Endothelial cell of umbilical vein (primary cell): ENCODE measurements at regions not wholly inside any gene's neighbourhood (a gene's known extent, or its start where the extent isn't known, plus 50 kb on each side); places are given as distances from the start of the nearest gene placed in this dataset.

Experiments
- BruUV-seq: library from RNA; stranded (reverse); fragments of 400-500 nt; replicated peaks from 2 replicates; lab custom pipeline; 2021; lab: Mats Ljungman, UMichigan
- CTCF ChIA-PET: fragments of 300-600, 350-600 bp; sonication (Branson Sonifier 250); formaldehyde crosslinking; loops from one replicate; lab custom pipeline; 2021; ENCODE audit warnings: antibody characterized with exemption, inconsistent platforms; lab: Charles Lee
- POLR2A ChIA-PET: fragments of 300-600, 350-600 bp; sonication (Branson Sonifier 250); formaldehyde crosslinking; loops from one replicate; lab custom pipeline; 2021; ENCODE audit warnings: antibody characterized with exemption, inconsistent platforms; lab: Charles Lee
- DNase-seq: peaks from one replicate; pipeline ENCODE4 v3.0.0-alpha.2; 2011; ENCODE audit warnings: low read depth, low spot score
- FAIRE-seq: peaks from 2 replicates; lab custom pipeline; 2011; peaks lifted over from hg19 to GRCh38; lab: Jason Lieb, UNC
- H2AFZ ChIP-seq: 2 replicates; pipeline ENCODE4 v1.6.0; 2012; ENCODE audit warnings: low read depth, low read length, control low read depth, inconsistent platforms
- H3K27ac ChIP-seq: 2 replicates; pipeline ENCODE4 v1.5.1; 2011; ENCODE audit warnings: low read depth, mild to moderate bottlenecking, control low read depth, low read length, moderate library complexity; ENCODE audit not compliant: insufficient read depth
- H3K27me3 ChIP-seq, 2 experiments: 2 replicates each; pipeline versions ENCODE4 v1.6.0 to v1.6.1; 2011; ENCODE audit warnings: low read length in 2 of 2, mixed read lengths in 1 of 2; ENCODE audit not compliant: control insufficient read depth in 2 of 2, insufficient read depth in 2 of 2
- H3K36me3 ChIP-seq, 2 experiments: 2 replicates in 1 of 2; 3 replicates in 1 of 2; pipeline ENCODE4 v1.5.1; 2011; ENCODE audit warnings: low read length in 2 of 2, mild to moderate bottlenecking in 1 of 2, moderate library complexity in 1 of 2; ENCODE audit not compliant: control insufficient read depth in 2 of 2, insufficient read depth in 2 of 2; ENCODE audit errors: extremely low read depth in 1 of 2
- H3K4me1 ChIP-seq: 3 replicates; pipeline ENCODE4 v1.5.1; 2011; ENCODE audit warnings: mild to moderate bottlenecking, low read length; ENCODE audit not compliant: control insufficient read depth, insufficient read depth; ENCODE audit errors: extremely low read depth
- H3K4me2 ChIP-seq: 2 replicates; pipeline ENCODE4 v1.6.1; 2011; ENCODE audit warnings: low read length, control low read depth, mixed read lengths; ENCODE audit not compliant: insufficient read depth
- H3K4me3 ChIP-seq, 3 experiments: fragments of 200-600 bp in 1 of 3; sonication (generic), shearing (Covaris generic) in 1 of 3; replicated peaks in 1 of 3; 2 replicates each; pipeline ENCODE4 v1.5.1; 2011 to 2016; ENCODE audit warnings: control low read depth in 3 of 3, low read length in 3 of 3, mild to moderate bottlenecking in 2 of 3, inconsistent platforms in 1 of 3, low read depth in 1 of 3, moderate library complexity in 1 of 3; ENCODE audit not compliant: insufficient read depth in 1 of 3
- H3K79me2 ChIP-seq: 2 replicates; pipeline ENCODE4 v1.6.0; 2012; ENCODE audit warnings: low read length, inconsistent platforms; ENCODE audit not compliant: control insufficient read depth, insufficient read depth
- H3K9ac ChIP-seq: replicated peaks from 2 replicates; pipeline ENCODE3; 2011; ENCODE audit warnings: low read length, control low read depth; ENCODE audit not compliant: insufficient read depth; ENCODE audit errors: extremely low read depth
- H3K9me1 ChIP-seq: replicated peaks from 3 replicates; pipeline ENCODE4 v1.6.0; 2011; ENCODE audit warnings: mild to moderate bottlenecking, low read length; ENCODE audit not compliant: control insufficient read depth, insufficient read depth; ENCODE audit errors: extremely low read depth
- H3K9me3 ChIP-seq: replicated peaks from 2 replicates; pipeline ENCODE4 v1.5.1; 2012; ENCODE audit warnings: low read length, inconsistent platforms; ENCODE audit not compliant: control insufficient read depth, insufficient read depth
- H4K20me1 ChIP-seq: replicated peaks from 2 replicates; pipeline ENCODE3; 2011; ENCODE audit warnings: mild to moderate bottlenecking, low read length; ENCODE audit not compliant: control insufficient read depth, insufficient read depth; ENCODE audit errors: extremely low read depth
- EZH2 ChIP-seq: IDR thresholded peaks from 2 replicates; pipeline ENCODE4 v1.6.1; 2012; ENCODE audit warnings: borderline replicate concordance, low read depth, mild to moderate bottlenecking, moderate library complexity, low read length, inconsistent platforms; ENCODE audit not compliant: severe bottlenecking
- FOS ChIP-seq: IDR thresholded peaks from 2 replicates; pipeline ENCODE4 v1.6.1; 2011; ENCODE audit warnings: mild to moderate bottlenecking, low read length, moderate library complexity, borderline replicate concordance; ENCODE audit not compliant: insufficient read depth
- GATA2 ChIP-seq: IDR thresholded peaks from 2 replicates; pipeline ENCODE4 v1.7.0; 2011; ENCODE audit warnings: low read depth, mild to moderate bottlenecking, moderate library complexity, mixed read lengths, low read length; ENCODE audit not compliant: insufficient read length, insufficient read depth
- JUN ChIP-seq: IDR thresholded peaks from 2 replicates; pipeline ENCODE4 v1.6.1; 2011; ENCODE audit warnings: borderline replicate concordance, low read depth; ENCODE audit not compliant: insufficient read length, insufficient read depth
- MYC ChIP-seq: IDR thresholded peaks from one replicate; pipeline ENCODE4 v1.6.1; 2011; ENCODE audit warnings: mild to moderate bottlenecking, low read depth, low read length
- POLR2A ChIP-seq: IDR thresholded peaks from 2 replicates; pipeline ENCODE4 v1.6.1; 2012; ENCODE audit warnings: low read depth, mild to moderate bottlenecking, control low read depth, low read length
- POLR2AphosphoS5 ChIP-seq: IDR thresholded peaks from 2 replicates; pipeline ENCODE4 v1.6.1; 2012; ENCODE audit warnings: low read depth, mild to moderate bottlenecking, control low read depth, low read length, moderate library complexity; ENCODE audit not compliant: insufficient read depth
- dilution Hi-C: fragments of 300-500 bp; cut with MboI; formaldehyde crosslinking; loops from one replicate; pipeline ENCODE4 v1.15.0; 2019; ENCODE audit warnings: low sequenced_read_pairs; ENCODE audit not compliant: extremely low pct_ligation_motif_present
- intact Hi-C: fragments of 100-400 bp; cut with micrococcal nuclease; formaldehyde crosslinking; loops from one replicate; pipeline ENCODE4 v1.10.0; 2022
- TF ChIP-seq, protein P1 (sequence below), 2 donors: IDR thresholded peaks; 1 replicate in 1 of 2; 2 replicates in 1 of 2; pipeline ENCODE4 v1.5.1; 2011; ENCODE audit warnings: low read length in 2 of 2, mild to moderate bottlenecking in 2 of 2, moderate library complexity in 2 of 2, control low read depth in 1 of 2, inconsistent platforms in 1 of 2, low read depth in 1 of 2; ENCODE audit not compliant: insufficient read depth in 1 of 2; ENCODE audit errors: extremely low read depth in 1 of 2
- TF ChIP-seq, protein P2 (sequence below): IDR thresholded peaks from 2 replicates; pipeline ENCODE4 v1.6.1; 2011; ENCODE audit not compliant: insufficient read depth, insufficient read length

DNA sequence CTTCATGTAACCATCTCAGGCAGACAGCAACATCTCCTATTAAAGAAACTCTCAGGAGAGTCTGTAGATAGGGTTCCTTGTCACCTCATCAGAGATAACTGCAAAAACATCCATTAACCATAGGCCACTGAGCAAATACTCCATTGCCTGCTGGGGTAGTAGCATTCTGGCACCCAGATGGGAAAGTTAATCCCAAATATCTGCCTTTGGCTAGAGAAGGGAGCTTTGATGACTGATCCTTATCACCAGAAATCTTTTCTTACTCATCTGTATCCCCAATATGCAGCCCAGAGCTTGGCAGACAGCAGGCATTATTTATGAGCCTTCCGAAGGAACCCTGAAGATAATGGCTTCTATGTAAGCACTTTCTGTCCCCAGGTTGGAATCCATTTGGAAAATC lies 173.1 kb downstream of the MFSD1 start:
- no peaks in the 10 kb centered on the region for H3K4me1 ChIP-seq
- H2AFZ ChIP-seq = no peak overlapping the region
- H3K9me3 ChIP-seq = no peaks in the 10 kb centered on the region
- DNase-seq (no peak), FAIRE-seq (no peak)
- H3K9ac ChIP-seq = no peak overlapping the region
- TF ChIP-seq EZH2 (no peak), MYC (no peak), POLR2A (no peak), JUN (no peak), POLR2AphosphoS5 (no peak), GATA2 (no peak), FOS (no peak)
- TF ChIP-seq, protein P1, sequence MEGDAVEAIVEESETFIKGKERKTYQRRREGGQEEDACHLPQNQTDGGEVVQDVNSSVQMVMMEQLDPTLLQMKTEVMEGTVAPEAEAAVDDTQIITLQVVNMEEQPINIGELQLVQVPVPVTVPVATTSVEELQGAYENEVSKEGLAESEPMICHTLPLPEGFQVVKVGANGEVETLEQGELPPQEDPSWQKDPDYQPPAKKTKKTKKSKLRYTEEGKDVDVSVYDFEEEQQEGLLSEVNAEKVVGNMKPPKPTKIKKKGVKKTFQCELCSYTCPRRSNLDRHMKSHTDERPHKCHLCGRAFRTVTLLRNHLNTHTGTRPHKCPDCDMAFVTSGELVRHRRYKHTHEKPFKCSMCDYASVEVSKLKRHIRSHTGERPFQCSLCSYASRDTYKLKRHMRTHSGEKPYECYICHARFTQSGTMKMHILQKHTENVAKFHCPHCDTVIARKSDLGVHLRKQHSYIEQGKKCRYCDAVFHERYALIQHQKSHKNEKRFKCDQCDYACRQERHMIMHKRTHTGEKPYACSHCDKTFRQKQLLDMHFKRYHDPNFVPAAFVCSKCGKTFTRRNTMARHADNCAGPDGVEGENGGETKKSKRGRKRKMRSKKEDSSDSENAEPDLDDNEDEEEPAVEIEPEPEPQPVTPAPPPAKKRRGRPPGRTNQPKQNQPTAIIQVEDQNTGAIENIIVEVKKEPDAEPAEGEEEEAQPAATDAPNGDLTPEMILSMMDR (IDR thresholded peaks at IDR 0.05; ENCODE audit: extremely low read depth in 1 of 2, insufficient read depth in 1 of 2, low read depth in 1 of 2, low read length in 2 of 2) = no peak
- TF ChIP-seq, protein P2, sequence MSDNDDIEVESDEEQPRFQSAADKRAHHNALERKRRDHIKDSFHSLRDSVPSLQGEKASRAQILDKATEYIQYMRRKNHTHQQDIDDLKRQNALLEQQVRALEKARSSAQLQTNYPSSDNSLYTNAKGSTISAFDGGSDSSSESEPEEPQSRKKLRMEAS = no peak
- H4K20me1 ChIP-seq = no peaks in the 10 kb centered on the region
- peaks cover 0 to 3% of the 10 kb centered on the region in 2 experiments for H3K27me3 ChIP-seq
- H3K4me3 ChIP-seq = no peak overlapping the region
- dilution Hi-C loops (no loop called here), intact Hi-C loops (no loop called here)
- no TSS peak for BruUV-seq
- no peaks in the 10 kb centered on the region for H3K36me3 ChIP-seq
- H3K27ac ChIP-seq = no peak overlapping the region
- H3K9me1 ChIP-seq = no peaks in the 10 kb centered on the region
- ChIA-PET POLR2A (no interaction called here), CTCF (no interaction called here)
- H3K79me2 ChIP-seq = no peaks in the 10 kb centered on the region
- H3K4me2 ChIP-seq = no peak overlapping the region
